MM.1S (cell line): ENCODE measurements at regions not wholly inside any gene's neighbourhood (a gene's known extent, or its start where the extent isn't known, plus 50 kb on each side); places are given as distances from the start of the nearest gene placed in this dataset.
"Not testable (repeated sequence)": the region's sequence is repeated elsewhere in the genome, so short reads cannot be mapped to it uniquely, and the experiment has no call there.

ENCODE experiments used
- DNase-seq: peaks from one replicate; pipeline ENCODE4 v3.0.0-alpha.2; 2015
- H2AFZ ChIP-seq: fragments of 300-600 bp; sonication (generic); 2 replicates; pipeline ENCODE4 v1.6.0; 2016; ENCODE audit warnings: antibody characterized with exemption, low read length
- H3F3A ChIP-seq: fragments of 300-600 bp; sonication (generic); 2 replicates; pipeline ENCODE4 v1.6.1; 2016; ENCODE audit warnings: mild to moderate bottlenecking, antibody characterized with exemption, low read length, moderate library complexity, mixed read lengths; ENCODE audit not compliant: insufficient read depth
- H3K27ac ChIP-seq: fragments of 300-600 bp; sonication (generic); 2 replicates; pipeline ENCODE4 v1.5.1; 2016; ENCODE audit warnings: mild to moderate bottlenecking, low read length
- H3K27me3 ChIP-seq: fragments of 300-600 bp; sonication (generic); replicated peaks from 2 replicates; pipeline ENCODE4 v1.6.0; 2016; ENCODE audit warnings: low read length; ENCODE audit not compliant: insufficient read depth
- H3K36me3 ChIP-seq: fragments of 300-600 bp; sonication (generic); replicated peaks from 2 replicates; pipeline ENCODE4 v1.6.1; 2016; ENCODE audit warnings: mild to moderate bottlenecking, low read length, mixed read lengths; ENCODE audit not compliant: insufficient read depth
- H3K4me1 ChIP-seq: fragments of 300-600 bp; sonication (generic); 2 replicates; pipeline ENCODE4 v1.6.1; 2016; ENCODE audit warnings: low read length, mixed read lengths
- H3K4me2 ChIP-seq: fragments of 300-600 bp; sonication (generic); 2 replicates; pipeline ENCODE4 v1.6.0; 2016; ENCODE audit warnings: low read depth, low read length
- H3K4me3 ChIP-seq: fragments of 300-600 bp; sonication (generic); 2 replicates; pipeline ENCODE4 v1.5.1; 2016; ENCODE audit warnings: low read length, mixed read lengths
- H3K79me2 ChIP-seq: fragments of 300-600 bp; sonication (generic); 2 replicates; pipeline ENCODE4 v1.6.1; 2016; ENCODE audit warnings: mixed run types, low read length, mixed read lengths
- H3K9ac ChIP-seq: fragments of 300-600 bp; sonication (generic); 2 replicates; pipeline ENCODE4 v1.6.1; 2016; ENCODE audit warnings: low read length, mixed read lengths
- H3K9me2 ChIP-seq: fragments of 300-600 bp; sonication (generic); replicated peaks from 2 replicates; pipeline ENCODE4 v1.6.1; 2016; ENCODE audit warnings: mild to moderate bottlenecking, low read length, mixed read lengths; ENCODE audit not compliant: insufficient read depth
- H3K9me3 ChIP-seq: fragments of 300-600 bp; sonication (generic); replicated peaks from 2 replicates; pipeline ENCODE4 v1.6.1; 2016; ENCODE audit warnings: mild to moderate bottlenecking, low read length, mixed read lengths; ENCODE audit not compliant: insufficient read depth
- H4K20me1 ChIP-seq: fragments of 300-600 bp; sonication (generic); 2 replicates; pipeline ENCODE4 v1.6.1; 2016; ENCODE audit warnings: mild to moderate bottlenecking, low read length, moderate library complexity, mixed read lengths; ENCODE audit not compliant: insufficient read depth
- CTCF ChIP-seq: fragments of 300-600 bp; sonication (generic); IDR thresholded peaks from 2 replicates; pipeline ENCODE4 v1.5.1; 2016; ENCODE audit warnings: antibody characterized with exemption, low read length, mixed read lengths
- EZH2 ChIP-seq: fragments of 300-600 bp; sonication (generic); optimal IDR thresholded peaks from 2 replicates; pipeline ENCODE3; 2017; ENCODE audit warnings: low read depth, mild to moderate bottlenecking, antibody characterized with exemption, low read length, mixed read lengths
- EZH2phosphoT487 ChIP-seq: fragments of 300-600 bp; sonication (generic); IDR thresholded peaks from 2 replicates; pipeline ENCODE4 v1.6.1; 2018; ENCODE audit warnings: antibody characterized with exemption, low read length

- peak; percentile 95 for DNase-seq
- H3K9me3 ChIP-seq: no peaks in the 10 kb centered on the region
- TF ChIP-seq EZH2phosphoT487: no peak
- no peak for TF ChIP-seq CTCF
- no peak for TF ChIP-seq EZH2
- no peaks in the 10 kb centered on the region for H3F3A ChIP-seq
- 0 out of 2 replicates have a peak, but pooled peaks cover 4% of the 10 kb centered on the region for H3K36me3 ChIP-seq
- H3K79me2 ChIP-seq: no peaks in the 10 kb centered on the region
- no peaks in the 10 kb centered on the region for H3K9me2 ChIP-seq
- H4K20me1 ChIP-seq: no peaks in the 10 kb centered on the region
- no peaks in the 10 kb centered on the region for H3K27me3 ChIP-seq
- peak overlapping the region; percentile 93 for H3K27ac ChIP-seq
- peaks cover 18% of the 10 kb centered on the region for H3K4me1 ChIP-seq
- no peak overlapping the region for H3K4me3 ChIP-seq
- H3K9ac ChIP-seq: peak overlapping the region; percentile 54
- peak overlapping the region; percentile 73 for H3K4me2 ChIP-seq
- peak overlapping the region; percentile 55; the same call in 1 of the 2 replicates for H2AFZ ChIP-seq
Observed at GRCh38 chr3:110623571-110623970, 448.0 kb upstream of the NECTIN3 start.

- no peaks in the 10 kb centered on the region for H4K20me1 ChIP-seq
- TF ChIP-seq EZH2: no peak
- TF ChIP-seq CTCF: no peak
- no peak for TF ChIP-seq EZH2phosphoT487
- H3K27me3 ChIP-seq: no peaks in the 10 kb centered on the region
- peaks cover 18% of the 10 kb centered on the region for H3K4me1 ChIP-seq
- no peak overlapping the region for H3K4me2 ChIP-seq
- no peak overlapping the region for H3K27ac ChIP-seq
- DNase-seq: no peak
- H3K4me3 ChIP-seq: no peak overlapping the region
- no peaks in the 10 kb centered on the region for H3K9me2 ChIP-seq
- no peak overlapping the region for H2AFZ ChIP-seq
- H3K9ac ChIP-seq: no peak overlapping the region
- H3K79me2 ChIP-seq: no peaks in the 10 kb centered on the region
- no peaks in the 10 kb centered on the region for H3K9me3 ChIP-seq
- no peaks in the 10 kb centered on the region for H3F3A ChIP-seq
- 0 out of 2 replicates have a peak, but pooled peaks cover 4% of the 10 kb centered on the region for H3K36me3 ChIP-seq
Observed at GRCh38 chr3:110624576-110624975, 447.0 kb upstream of the NECTIN3 start.

- H3K9ac ChIP-seq: no peak overlapping the region
- H3K36me3 ChIP-seq: 0 out of 2 replicates have a peak, but pooled peaks cover 4% of the 10 kb centered on the region
- no peaks in the 10 kb centered on the region for H3K9me3 ChIP-seq
- no peaks in the 10 kb centered on the region for H3F3A ChIP-seq
- H3K4me3 ChIP-seq: no peak overlapping the region
- TF ChIP-seq EZH2 (no peak), EZH2phosphoT487 (no peak), CTCF (no peak)
- no peaks in the 10 kb centered on the region for H3K27me3 ChIP-seq
- H3K9me2 ChIP-seq: no peaks in the 10 kb centered on the region
- no peak overlapping the region for H3K27ac ChIP-seq
- H2AFZ ChIP-seq: no peak overlapping the region
- no peak for DNase-seq
- H3K4me1 ChIP-seq: peaks cover 18% of the 10 kb centered on the region
- no peaks in the 10 kb centered on the region for H4K20me1 ChIP-seq
- no peak overlapping the region for H3K4me2 ChIP-seq
- H3K79me2 ChIP-seq: no peaks in the 10 kb centered on the region
Observed at GRCh38 chr3:110625201-110625747, 446.3 kb upstream of the NECTIN3 start.

GRCh38 chr3:110626652-110627111, 444.9 kb upstream of the NECTIN3 start:
- peaks cover 18% of the 10 kb centered on the region for H3K4me1 ChIP-seq
- not testable (repeated sequence) for H3K9me2 ChIP-seq, H2AFZ ChIP-seq

More at GRCh38 chr3:110626652-110627111, 444.9 kb upstream of the NECTIN3 start:
- not testable (repeated sequence) for H3K4me2 ChIP-seq, H3K9me3 ChIP-seq, H4K20me1 ChIP-seq, H3K79me2 ChIP-seq, H3F3A ChIP-seq, DNase-seq, H3K9ac ChIP-seq, H3K36me3 ChIP-seq, H3K27me3 ChIP-seq, H3K27ac ChIP-seq, H3K4me3 ChIP-seq
